CD4-positive, alpha-beta T cell (primary cell): ENCODE measurements at regions not wholly inside any gene's neighbourhood (a gene's known extent, or its start where the extent isn't known, plus 50 kb on each side); places are given as distances from the start of the nearest gene placed in this dataset.
"Not testable (repeated sequence)": the region's sequence is repeated elsewhere in the genome, so short reads cannot be mapped to it uniquely, and the experiment has no call there.

Source experiments
- ATAC-seq: fragments of 200-7000 bp; cut with Tn5 transposase; one replicate; pipeline ENCODE4 v1.10.0; 2022; ENCODE audit warnings: mild to moderate bottlenecking; ENCODE audit not compliant: poor library complexity
- CTCF ChIA-PET: fragments of 350-600 bp; sonication (Branson Sonifier 250); formaldehyde crosslinking; loops from one replicate; lab custom pipeline; 2021; ENCODE audit warnings: antibody characterized with exemption, inconsistent platforms; lab: Charles Lee
- POLR2A ChIA-PET: fragments of 350-600 bp; sonication (Branson Sonifier 250); formaldehyde crosslinking; loops from one replicate; lab custom pipeline; 2021; ENCODE audit warnings: antibody characterized with exemption, inconsistent platforms; lab: Charles Lee
- DNase-seq, 14 experiments: peaks; one replicate each; pipeline ENCODE4 v3.0.0-alpha.2; 2013 to 2020; ENCODE audit warnings: mixed read lengths in 2 of 14
- H3K27ac ChIP-seq, 2 donors: one replicate each; pipeline versions ENCODE4 v1.5.1 to v1.7.0; 2013; ENCODE audit warnings: low read length in 2 of 2, low read depth in 1 of 2, mild to moderate bottlenecking in 1 of 2
- H3K27me3 ChIP-seq, 2 experiments: 1 replicate in 1 of 2; 2 replicates in 1 of 2; pipeline versions ENCODE4 v1.6.1 to v1.7.0; 2013; ENCODE audit warnings: low read length in 2 of 2, control low read depth in 1 of 2, mild to moderate bottlenecking in 1 of 2, moderate library complexity in 1 of 2; ENCODE audit not compliant: insufficient read depth in 2 of 2, control insufficient read depth in 1 of 2
- H3K36me3 ChIP-seq: one replicate; pipeline ENCODE4 v1.6.1; 2013; ENCODE audit warnings: low read length, control low read depth; ENCODE audit not compliant: insufficient read depth
- H3K4me1 ChIP-seq: one replicate; pipeline ENCODE4 v1.6.1; 2013; ENCODE audit warnings: low read length, control low read depth; ENCODE audit not compliant: insufficient read depth
- H3K4me3 ChIP-seq: one replicate; pipeline ENCODE4 v1.5.1; 2013; ENCODE audit warnings: mild to moderate bottlenecking, low read length, moderate library complexity
- H3K9me3 ChIP-seq, 2 experiments: 1 replicate in 1 of 2; 2 replicates in 1 of 2; pipeline versions ENCODE4 v1.6.1 to v1.7.0; 2013; ENCODE audit warnings: low read length in 2 of 2, mild to moderate bottlenecking in 2 of 2, control low read depth in 1 of 2, moderate library complexity in 1 of 2; ENCODE audit not compliant: control insufficient read depth in 1 of 2, insufficient read depth in 1 of 2
- H3K27ac Mint-ChIP-seq: one replicate; pipeline ENCODE4 v1.8.0; 2020; ENCODE audit warnings: mixed read lengths
- H3K27me3 Mint-ChIP-seq: one replicate; pipeline ENCODE4 v1.8.0; 2021; ENCODE audit warnings: mixed read lengths
- H3K36me3 Mint-ChIP-seq: one replicate; pipeline ENCODE4 v1.8.0; 2021; ENCODE audit warnings: low read depth, mixed read lengths
- H3K4me1 Mint-ChIP-seq: one replicate; pipeline ENCODE4 v1.8.0; 2021; ENCODE audit warnings: low read depth, mixed read lengths
- H3K4me3 Mint-ChIP-seq: one replicate; pipeline ENCODE4 v1.8.0; 2020; ENCODE audit warnings: mild to moderate bottlenecking, mixed read lengths
- H3K9me3 Mint-ChIP-seq: one replicate; pipeline ENCODE4 v1.8.0; 2020; ENCODE audit warnings: mixed read lengths
- CTCF ChIP-seq: fragments of 200-600 bp; IDR thresholded peaks from one replicate; pipeline ENCODE4 v1.8.0; 2022; ENCODE audit warnings: antibody characterized with exemption, mild to moderate bottlenecking
- intact Hi-C, 2 experiments: fragments of 100-400 bp; cut with DNase I in 1 of 2; cut with micrococcal nuclease in 1 of 2; formaldehyde crosslinking; loops; one replicate each; pipeline versions ENCODE4 v1.15.1 to v1.9.0; 2023 to 2025; cut with DNase I, micrococcal nuclease

GRCh38 chr6:86712039-86712438, 225.3 kb upstream of the HTR1E start:
- TF ChIP-seq CTCF: no peak
- intact Hi-C loops: no loop called here
- peaks cover 2% of the 10 kb centered on the region for H3K9me3 Mint-ChIP-seq
- ATAC-seq (no peak), DNase-seq (no peak)
- H3K4me1 ChIP-seq: no peaks in the 10 kb centered on the region
- ChIA-PET POLR2A (no interaction called here), CTCF (no interaction called here)
- H3K27me3 Mint-ChIP-seq: no peaks in the 10 kb centered on the region
- no peak overlapping the region for H3K4me3 Mint-ChIP-seq
- H3K4me3 ChIP-seq: no peak overlapping the region
- no peaks in the 10 kb centered on the region for H3K27me3 ChIP-seq
- no peaks in the 10 kb centered on the region for H3K4me1 Mint-ChIP-seq
- no peak overlapping the region for H3K27ac ChIP-seq
- no peaks in the 10 kb centered on the region for H3K9me3 ChIP-seq
- no peak overlapping the region for H3K27ac Mint-ChIP-seq
- no peaks in the 10 kb centered on the region for H3K36me3 Mint-ChIP-seq
- H3K36me3 ChIP-seq: no peaks in the 10 kb centered on the region

- ChIA-PET CTCF (no interaction called here), POLR2A (no interaction called here)
- H3K9me3 Mint-ChIP-seq: peaks cover 13% of the 10 kb centered on the region
- H3K27me3 Mint-ChIP-seq: no peaks in the 10 kb centered on the region
- H3K27ac Mint-ChIP-seq: no peak overlapping the region
- H3K4me1 Mint-ChIP-seq: no peaks in the 10 kb centered on the region
- no peak for TF ChIP-seq CTCF
- Histone ChIP-seq H3K36me3 (no peaks in the 10 kb centered on the region), H3K27ac (no peak overlapping the region), H3K4me3 (no peak overlapping the region), H3K9me3 (peaks cover 0 to 8% of the 10 kb centered on the region in 2 experiments), H3K27me3 (no peaks in the 10 kb centered on the region), H3K4me1 (no peaks in the 10 kb centered on the region)
- no peak overlapping the region for H3K4me3 Mint-ChIP-seq
- intact Hi-C loops: no loop called here
- ATAC-seq (no peak), DNase-seq (no peak)
- no peaks in the 10 kb centered on the region for H3K36me3 Mint-ChIP-seq
These were observed 229.7 kb upstream of the HTR1E start for GRCh38 chr6:86707545-86708120.

DNA sequence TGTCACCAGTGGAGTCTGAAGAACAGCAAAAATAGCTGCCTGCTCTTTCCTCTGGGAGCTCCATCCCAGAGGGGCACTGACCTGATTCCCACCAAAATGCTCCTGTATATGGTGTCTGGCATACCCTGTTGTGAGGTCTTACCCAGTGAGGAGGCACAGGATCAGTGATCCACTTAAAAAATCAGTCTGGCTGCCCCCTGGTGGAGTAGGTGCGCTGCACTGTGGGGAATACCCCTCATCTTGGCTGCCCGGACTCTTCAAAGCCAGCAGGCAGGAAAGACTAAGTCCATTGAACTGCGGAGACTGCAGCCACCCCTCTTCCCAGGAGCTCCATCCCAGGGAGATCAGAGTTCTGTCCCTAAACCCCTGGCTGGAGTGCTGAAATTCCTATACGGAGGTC, 230.9 kb upstream of the HTR1E start:
- ChIA-PET POLR2A (no interaction called here), CTCF (no interaction called here)
- no peaks in the 10 kb centered on the region for H3K36me3 ChIP-seq
- DNase-seq (no peak), ATAC-seq (no peak)
- H3K27me3 Mint-ChIP-seq: no peaks in the 10 kb centered on the region
- H3K4me1 Mint-ChIP-seq: no peaks in the 10 kb centered on the region
- no peaks in the 10 kb centered on the region for H3K36me3 Mint-ChIP-seq
- intact Hi-C loops: no loop called here
- no peaks in the 10 kb centered on the region for H3K27me3 ChIP-seq
- peaks cover 13% of the 10 kb centered on the region for H3K9me3 Mint-ChIP-seq
- H3K4me3 Mint-ChIP-seq: no peak overlapping the region
- no peak overlapping the region for H3K27ac Mint-ChIP-seq
- peaks cover 0 to 8% of the 10 kb centered on the region in 2 experiments for H3K9me3 ChIP-seq
- no peak overlapping the region for H3K4me3 ChIP-seq
- no peak for TF ChIP-seq CTCF
- H3K27ac ChIP-seq: no peak overlapping the region
- no peaks in the 10 kb centered on the region for H3K4me1 ChIP-seq

DNA sequence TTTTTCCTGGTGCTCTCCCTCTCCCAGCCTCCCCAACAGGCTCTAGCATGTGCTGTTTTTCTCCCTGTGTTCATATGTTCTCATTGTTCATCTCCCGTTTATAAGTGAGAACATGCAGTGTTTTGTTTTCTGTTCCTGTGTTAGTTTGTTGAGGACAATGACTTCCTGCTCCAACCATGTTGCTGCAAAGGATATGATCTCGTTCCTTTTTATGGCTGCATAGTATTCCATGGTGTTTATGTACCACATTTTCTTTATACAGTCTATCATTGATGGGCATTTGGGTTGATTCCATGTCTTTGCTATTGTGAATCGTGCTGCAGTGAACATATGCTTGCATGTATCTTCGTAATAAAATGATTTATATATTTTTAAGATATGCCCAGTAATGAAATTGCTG, 236.1 kb upstream of the HTR1E start:
- POLR2A ChIA-PET, DNase-seq, H3K9me3 ChIP-seq, H3K27me3 ChIP-seq, H3K36me3 Mint-ChIP-seq, H3K27me3 Mint-ChIP-seq, CTCF ChIA-PET, ATAC-seq, H3K27ac ChIP-seq, H3K4me1 Mint-ChIP-seq, H3K27ac Mint-ChIP-seq, intact Hi-C loops, H3K36me3 ChIP-seq, H3K4me3 ChIP-seq, H3K4me3 Mint-ChIP-seq, H3K4me1 ChIP-seq: not testable (repeated sequence)
- H3K9me3 Mint-ChIP-seq: peaks cover 18% of the 10 kb centered on the region
